PC-9 (cell line): ENCODE measurements at regions not wholly inside any gene's neighbourhood (a gene's known extent, or its start where the extent isn't known, plus 50 kb on each side); places are given as distances from the start of the nearest gene placed in this dataset.

Source experiments
- BruUV-seq: library from RNA; stranded (reverse); fragments of 400-500 nt; replicated peaks from 2 replicates; lab custom pipeline; 2021; lab: Mats Ljungman, UMichigan
- CTCF ChIA-PET: fragments of 300-600 bp; sonication (Branson Sonifier 250); formaldehyde crosslinking; loops from one replicate; lab custom pipeline; 2022; ENCODE audit warnings: antibody characterized with exemption; lab: Charles Lee
- POLR2A ChIA-PET: fragments of 300-600 bp; sonication (Branson Sonifier 250); formaldehyde crosslinking; loops from one replicate; lab custom pipeline; 2022; ENCODE audit warnings: antibody characterized with exemption; ENCODE audit not compliant: unreplicated experiment; lab: Charles Lee
- DNase-seq, 2 experiments: peaks; one replicate each; pipeline versions ENCODE4 v3.0.0 to v3.0.0-alpha.2; 2015 to 2022; ENCODE audit warnings: mixed read lengths in 1 of 2
- H2AFZ ChIP-seq: fragments of 200-600 bp; sonication (generic); 2 replicates; pipeline ENCODE4 v1.8.1; 2017; ENCODE audit warnings: antibody characterized with exemption
- H3F3A ChIP-seq: fragments of 200-600 bp; sonication (generic); 2 replicates; pipeline ENCODE4 v1.8.1; 2017; ENCODE audit warnings: antibody characterized with exemption, mild to moderate bottlenecking, low read depth; ENCODE audit not compliant: insufficient read depth
- H3K27ac ChIP-seq: fragments of 200-600 bp; sonication (generic); 2 replicates; pipeline ENCODE4 v1.6.1; 2016; ENCODE audit warnings: mixed run types
- H3K27me3 ChIP-seq: fragments of 200-600 bp; sonication (generic); 2 replicates; pipeline ENCODE4 v1.6.1; 2016; ENCODE audit warnings: low read depth, mixed run types; ENCODE audit not compliant: insufficient read depth
- H3K36me3 ChIP-seq: fragments of 200-600 bp; sonication (generic); 2 replicates; pipeline ENCODE4 v1.6.1; 2016; ENCODE audit warnings: low read depth, mixed run types
- H3K4me1 ChIP-seq: fragments of 200-600 bp; sonication (generic); replicated peaks from 2 replicates; pipeline ENCODE4 v1.6.1; 2016; ENCODE audit warnings: mixed run types; ENCODE audit not compliant: insufficient read depth
- H3K4me2 ChIP-seq: fragments of 200-600 bp; sonication (generic); 2 replicates; pipeline ENCODE4 v1.6.1; 2017; ENCODE audit warnings: mixed run types
- H3K4me3 ChIP-seq: fragments of 200-600 bp; sonication (generic); 2 replicates; pipeline ENCODE4 v1.6.1; 2016; ENCODE audit warnings: mixed run types
- H3K79me2 ChIP-seq: fragments of 200-600 bp; sonication (generic); 2 replicates; pipeline ENCODE4 v1.6.1; 2017; ENCODE audit warnings: low read depth, mixed run types
- H3K9me2 ChIP-seq: fragments of 200-600 bp; sonication (generic); 2 replicates; pipeline ENCODE4 v1.8.1; 2017; ENCODE audit warnings: mild to moderate bottlenecking; ENCODE audit not compliant: insufficient read depth
- H3K9me3 ChIP-seq: fragments of 200-600 bp; sonication (generic); 2 replicates; pipeline ENCODE4 v1.8.1; 2016; ENCODE audit warnings: low read depth; ENCODE audit not compliant: insufficient read depth
- H4K20me1 ChIP-seq: fragments of 200-600 bp; sonication (generic); 2 replicates; pipeline ENCODE4 v1.8.1; 2017; ENCODE audit not compliant: insufficient read depth
- CTCF ChIP-seq: fragments of 200-600 bp; sonication (generic); conservative IDR thresholded peaks from 2 replicates; pipeline ENCODE4 v1.6.1; 2017; ENCODE audit warnings: mixed run types, antibody characterized with exemption, mild to moderate bottlenecking, moderate library complexity
- EZH2 ChIP-seq: fragments of 200-600 bp; sonication (generic); IDR thresholded peaks from 2 replicates; pipeline ENCODE4 v1.8.0; 2017; ENCODE audit warnings: antibody characterized with exemption, low read depth
- intact Hi-C: fragments of 100-400 bp; cut with micrococcal nuclease; formaldehyde crosslinking; loops from one replicate; pipeline ENCODE4 v1.10.0; 2022; ENCODE audit not compliant: unreplicated experiment

GRCh38 chr1:50278410-50278809 lies 144.8 kb downstream of the DMRTA2 start:
- Histone ChIP-seq H3K27ac (no peak overlapping the region), H3K9me2 (no peaks in the 10 kb centered on the region), H3K4me2 (no peak overlapping the region), H3K4me3 (no peak overlapping the region), H3F3A (no peaks in the 10 kb centered on the region), H3K9me3 (no peaks in the 10 kb centered on the region), H4K20me1 (no peaks in the 10 kb centered on the region), H3K27me3 (peaks cover 23% of the 10 kb centered on the region), H3K36me3 (no peaks in the 10 kb centered on the region), H3K4me1 (no peaks in the 10 kb centered on the region), H3K79me2 (no peaks in the 10 kb centered on the region), H2AFZ (no peak overlapping the region)
- no peak for TF ChIP-seq CTCF
- no TSS peak for BruUV-seq
- ChIA-PET CTCF (no interaction called here), POLR2A (no interaction called here)
- intact Hi-C loops, result no loop called here
- DNase-seq, result no peak

GRCh38 chr1:50275566-50275965 lies 147.7 kb downstream of the DMRTA2 start:
- peaks cover 23% of the 10 kb centered on the region for H3K27me3 ChIP-seq
- CTCF ChIA-PET, result no interaction called here
- BruUV-seq, result no TSS peak

GRCh38 chr1:50272912-50273311 lies 150.3 kb downstream of the DMRTA2 start:
- no peaks in the 10 kb centered on the region for H3F3A ChIP-seq
- CTCF ChIA-PET, result no interaction called here
- no peaks in the 10 kb centered on the region for H3K36me3 ChIP-seq
- no peak overlapping the region for H3K4me3 ChIP-seq
- TF ChIP-seq EZH2 (no peak), CTCF (no peak)
- H4K20me1 ChIP-seq, result no peaks in the 10 kb centered on the region
- H3K4me2 ChIP-seq, result no peak overlapping the region
- no peaks in the 10 kb centered on the region for H3K9me2 ChIP-seq
- no TSS peak for BruUV-seq
- no peaks in the 10 kb centered on the region for H3K9me3 ChIP-seq
- H3K4me1 ChIP-seq, result no peaks in the 10 kb centered on the region
- DNase-seq, result no peak
- no peak overlapping the region for H3K27ac ChIP-seq
- H2AFZ ChIP-seq, result no peak overlapping the region
- POLR2A ChIA-PET, result no interaction called here
- intact Hi-C loops, result no loop called here
- no peaks in the 10 kb centered on the region for H3K79me2 ChIP-seq
- peaks cover 11% of the 10 kb centered on the region for H3K27me3 ChIP-seq

More at GRCh38 chr1:50275566-50275965, 147.7 kb downstream of the DMRTA2 start:
- no peaks in the 10 kb centered on the region for H3K79me2 ChIP-seq
- POLR2A ChIA-PET, result no interaction called here
- H3K4me2 ChIP-seq, result no peak overlapping the region
- no peak overlapping the region for H3K27ac ChIP-seq
- no peak overlapping the region for H3K4me3 ChIP-seq
- H2AFZ ChIP-seq, result no peak overlapping the region
- no peaks in the 10 kb centered on the region for H3F3A ChIP-seq
- no peaks in the 10 kb centered on the region for H3K4me1 ChIP-seq
- DNase-seq, result no peak
- intact Hi-C loops, result no loop called here
- no peaks in the 10 kb centered on the region for H3K9me2 ChIP-seq
- no peak for TF ChIP-seq EZH2
- TF ChIP-seq CTCF, result no peak
- no peaks in the 10 kb centered on the region for H3K9me3 ChIP-seq
- H4K20me1 ChIP-seq, result no peaks in the 10 kb centered on the region
- no peaks in the 10 kb centered on the region for H3K36me3 ChIP-seq
